ENCODE measurements at regions not wholly inside any gene's neighbourhood (a gene's known extent, or its start where the extent isn't known, plus 50 kb on each side); places are given as distances from the start of the nearest gene placed in this dataset.

DNA sequence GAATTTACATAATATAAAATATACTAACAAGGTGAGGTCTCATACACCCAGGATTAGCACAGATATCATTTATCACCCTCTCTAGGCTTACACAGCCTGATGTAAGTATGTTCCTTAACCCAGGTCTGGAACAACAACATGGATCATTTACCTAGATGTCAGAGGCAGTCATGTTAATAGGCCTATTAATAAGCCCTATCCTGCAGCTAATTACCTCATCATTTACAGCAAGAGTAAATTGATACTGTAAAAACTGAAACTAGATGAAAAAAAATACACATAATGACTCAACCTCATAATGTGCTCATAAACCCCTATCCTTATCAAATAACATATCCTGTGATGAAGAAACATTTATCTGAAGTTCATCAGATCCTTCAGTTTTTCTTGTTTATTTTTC, 334.3 kb upstream of the MANEA start:
- H3K36me3 ChIP-seq (ENCODE audit: insufficient read depth, low read length), result no peaks in the 10 kb centered on the region

DNA sequence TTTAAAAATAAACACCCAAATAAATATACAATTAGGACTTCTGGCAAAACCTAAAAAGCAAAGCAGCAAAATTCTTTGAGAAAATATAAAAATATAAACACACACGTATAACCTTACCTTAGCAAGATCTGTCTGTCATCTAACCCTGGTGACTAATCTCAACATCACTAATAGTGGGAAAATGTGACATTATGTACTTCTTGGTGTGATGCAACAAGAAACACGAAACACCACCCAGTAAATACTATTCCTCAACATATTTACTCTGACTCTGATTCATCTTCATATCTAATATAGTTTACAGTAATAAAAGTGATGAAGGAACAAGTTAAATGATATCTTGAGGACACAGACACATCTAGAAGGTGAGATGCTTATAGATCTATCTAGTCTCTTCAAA, 332.6 kb upstream of the MANEA start:
- Histone ChIP-seq H3K4me1 (ENCODE audit: insufficient read depth, low read length) (peaks cover 3% of the 10 kb centered on the region; the same call in 1 of the 2 replicates), H3K9ac (ENCODE audit: low read depth, low read length) (no peak overlapping the region), H3K9me3 (ENCODE audit: control insufficient read depth, insufficient read depth, low read length) (no peaks in the 10 kb centered on the region), H3K36me3 (ENCODE audit: insufficient read depth, low read length) (no peaks in the 10 kb centered on the region)

More for the DNA sequence above, 334.3 kb upstream of the MANEA start:
- H3K9me3 ChIP-seq (ENCODE audit: control insufficient read depth, insufficient read depth, low read length), result no peaks in the 10 kb centered on the region
- peaks cover 6% of the 10 kb centered on the region; the same call in 1 of the 2 replicates for H3K4me1 ChIP-seq (ENCODE audit: insufficient read depth, low read length)
- no peak overlapping the region for H3K9ac ChIP-seq (ENCODE audit: low read depth, low read length)

DNA sequence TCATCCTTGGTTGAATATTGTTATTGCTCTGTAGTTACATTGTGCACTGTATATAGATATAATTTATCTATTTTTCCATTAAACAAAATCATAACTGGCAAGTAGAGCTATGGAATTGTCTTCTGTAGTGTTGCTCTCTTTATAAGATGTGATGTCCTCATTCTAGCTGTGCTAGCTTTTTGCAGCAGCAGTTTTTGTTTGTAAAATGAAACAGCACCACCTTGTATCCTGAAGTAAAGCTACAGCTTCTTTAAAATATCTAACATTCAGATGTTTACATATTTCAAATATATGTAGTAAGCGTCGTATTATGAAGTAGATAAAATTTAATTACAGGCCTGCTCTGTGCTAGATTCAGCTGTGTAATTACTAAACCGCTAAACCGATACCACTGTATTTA, 328.8 kb upstream of the MANEA start:
- no peaks in the 10 kb centered on the region for H3K36me3 ChIP-seq (ENCODE audit: insufficient read depth, low read length)
- no peak overlapping the region for H3K9ac ChIP-seq (ENCODE audit: low read depth, low read length)
- no peaks in the 10 kb centered on the region; the same call in 1 of the 2 replicates for H3K4me1 ChIP-seq (ENCODE audit: insufficient read depth, low read length)
- no peaks in the 10 kb centered on the region for H3K9me3 ChIP-seq (ENCODE audit: control insufficient read depth, insufficient read depth, low read length)

DNA sequence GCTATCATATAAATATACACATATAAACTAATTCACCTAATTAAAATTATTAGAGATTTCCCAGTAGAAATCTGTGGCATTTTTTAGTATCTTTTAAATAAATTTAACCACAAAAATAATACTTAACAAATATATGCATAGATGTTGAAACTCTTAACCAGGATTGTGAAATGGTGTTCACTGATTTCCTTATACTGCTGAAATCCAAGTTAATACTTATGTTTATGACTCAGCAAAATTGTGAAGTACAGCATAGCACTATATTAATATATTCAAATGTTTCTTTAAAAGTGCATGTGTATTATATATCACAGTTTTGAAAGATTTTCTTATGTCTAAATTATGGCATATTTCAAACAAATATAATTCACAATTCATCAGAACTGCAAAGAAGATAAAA, 328.2 kb upstream of the MANEA start:
- no peaks in the 10 kb centered on the region for H3K36me3 ChIP-seq (ENCODE audit: insufficient read depth, low read length)
- H3K4me1 ChIP-seq (ENCODE audit: insufficient read depth, low read length), result no peaks in the 10 kb centered on the region; the same call in 1 of the 2 replicates
- H3K9ac ChIP-seq (ENCODE audit: low read depth, low read length), result no peak overlapping the region
- H3K9me3 ChIP-seq (ENCODE audit: control insufficient read depth, insufficient read depth, low read length), result no peaks in the 10 kb centered on the region

DNA sequence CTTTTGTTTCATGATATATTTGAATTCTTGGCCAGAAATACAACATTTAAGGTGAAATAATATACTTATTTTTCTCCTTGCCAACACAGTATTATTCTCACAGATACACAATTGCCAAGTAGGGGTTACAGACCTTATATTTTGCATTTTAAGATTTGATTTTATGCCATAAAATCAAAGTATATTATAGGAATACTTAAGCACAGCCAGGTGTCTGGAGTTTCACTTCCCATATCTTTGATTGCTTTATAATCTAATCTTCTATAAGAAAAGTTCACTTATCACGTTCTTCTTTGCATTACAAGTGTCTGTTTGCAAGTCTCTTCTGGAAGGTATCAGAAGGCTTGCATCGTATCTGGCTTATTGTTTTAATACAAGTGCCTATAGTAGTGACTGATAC, 327.7 kb upstream of the MANEA start:
- H3K9ac ChIP-seq (ENCODE audit: low read depth, low read length), result no peak overlapping the region
- H3K36me3 ChIP-seq (ENCODE audit: insufficient read depth, low read length), result no peaks in the 10 kb centered on the region
- H3K9me3 ChIP-seq (ENCODE audit: control insufficient read depth, insufficient read depth, low read length), result no peaks in the 10 kb centered on the region
- H3K4me1 ChIP-seq (ENCODE audit: insufficient read depth, low read length), result no peaks in the 10 kb centered on the region; the same call in 1 of the 2 replicates

DNA sequence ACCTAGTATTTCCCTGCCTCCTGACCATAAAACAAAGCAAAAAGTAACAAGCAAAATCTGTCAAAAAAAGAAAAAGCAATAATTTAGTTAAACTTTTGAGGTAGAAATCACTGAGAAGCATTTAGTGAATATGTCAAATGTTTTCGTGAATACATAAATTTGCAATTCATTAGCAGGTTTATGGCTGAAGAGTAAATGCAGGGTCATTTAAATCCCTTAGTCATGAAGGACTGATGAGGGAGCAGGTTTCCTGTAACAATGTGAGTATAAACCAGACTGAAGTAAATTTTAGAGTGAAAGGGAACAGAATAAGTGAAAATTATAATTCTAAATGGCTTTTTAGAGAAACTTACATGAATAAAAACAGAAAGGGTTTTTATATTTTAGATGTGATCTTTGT, 313.5 kb upstream of the MANEA start:
- Histone ChIP-seq H3K9me3 (ENCODE audit: control insufficient read depth, insufficient read depth, low read length) (no peaks in the 10 kb centered on the region), H3K36me3 (ENCODE audit: insufficient read depth, low read length) (no peaks in the 10 kb centered on the region), H3K9ac (ENCODE audit: low read depth, low read length) (no peak overlapping the region), H3K4me1 (ENCODE audit: insufficient read depth, low read length) (no peaks in the 10 kb centered on the region)

DNA sequence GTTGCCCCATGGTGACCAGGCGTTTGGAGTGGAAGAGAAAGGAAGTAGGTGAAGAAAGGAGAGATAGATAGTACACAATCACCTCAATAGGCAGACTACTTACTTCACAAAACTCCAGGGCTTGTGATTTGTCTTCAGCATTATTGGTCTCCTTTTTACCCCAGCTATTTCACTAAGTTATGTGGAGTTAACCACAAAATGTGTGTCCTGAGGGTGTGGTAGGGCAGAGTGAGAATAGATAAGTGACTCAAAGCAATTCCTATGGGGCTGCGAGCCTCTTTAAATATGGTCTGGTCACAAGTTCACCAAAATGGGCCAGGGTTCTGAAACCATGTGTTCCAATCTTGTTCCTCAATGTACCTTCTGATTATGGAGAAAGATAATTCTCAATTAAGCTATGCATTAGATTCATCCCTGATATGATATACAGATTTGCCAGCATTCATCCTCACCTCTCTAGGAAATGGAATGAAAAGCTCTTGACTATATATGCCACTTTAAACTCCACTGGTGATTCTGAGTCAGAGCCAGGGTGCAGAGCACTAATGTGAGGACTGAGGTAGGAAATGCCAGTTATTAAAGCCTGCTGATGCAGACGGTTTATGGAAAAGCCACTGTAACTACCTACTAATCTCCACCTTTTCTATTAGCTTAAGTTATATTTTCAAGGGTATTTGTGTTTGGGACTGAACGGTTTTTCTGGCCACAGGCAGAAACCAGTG, 310.6 kb upstream of the MANEA start:
- no peaks in the 10 kb centered on the region for H3K36me3 ChIP-seq (ENCODE audit: insufficient read depth, low read length)
- H3K9ac ChIP-seq (ENCODE audit: low read depth, low read length), result no peak overlapping the region
- H3K4me1 ChIP-seq (ENCODE audit: insufficient read depth, low read length), result no peaks in the 10 kb centered on the region
- H3K9me3 ChIP-seq (ENCODE audit: control insufficient read depth, insufficient read depth, low read length), result no peaks in the 10 kb centered on the region

DNA sequence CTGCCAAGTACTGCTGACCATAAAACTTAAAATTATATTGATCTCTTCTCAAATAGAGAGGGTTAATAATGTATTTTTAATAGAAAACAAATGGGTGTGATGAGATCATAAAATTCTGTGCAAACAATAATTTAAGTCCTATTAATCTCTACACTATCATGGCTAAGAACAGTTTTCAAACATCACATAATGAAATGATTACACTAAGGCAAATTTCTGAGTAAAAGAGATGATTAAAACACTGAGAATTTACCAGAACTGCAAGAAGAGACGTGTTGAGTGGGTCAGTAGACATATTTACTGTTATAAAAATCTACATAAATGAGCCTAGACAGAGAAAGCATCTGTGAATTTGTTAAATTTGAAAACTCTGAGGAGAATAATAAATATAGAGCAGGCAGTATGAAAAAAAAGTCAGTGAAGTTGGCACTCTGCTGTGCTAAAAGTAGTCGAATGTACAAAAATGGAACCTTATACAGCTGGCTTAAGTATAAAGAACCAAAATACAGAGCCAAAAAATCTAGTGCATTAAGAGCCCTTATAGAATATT, 302.6 kb upstream of the MANEA start:
- H3K36me3 ChIP-seq (ENCODE audit: insufficient read depth, low read length), result no peaks in the 10 kb centered on the region
- no peaks in the 10 kb centered on the region for H3K9me3 ChIP-seq (ENCODE audit: control insufficient read depth, insufficient read depth, low read length)
- H3K4me1 ChIP-seq (ENCODE audit: insufficient read depth, low read length), result no peaks in the 10 kb centered on the region
- no peak overlapping the region for H3K9ac ChIP-seq (ENCODE audit: low read depth, low read length)

DNA sequence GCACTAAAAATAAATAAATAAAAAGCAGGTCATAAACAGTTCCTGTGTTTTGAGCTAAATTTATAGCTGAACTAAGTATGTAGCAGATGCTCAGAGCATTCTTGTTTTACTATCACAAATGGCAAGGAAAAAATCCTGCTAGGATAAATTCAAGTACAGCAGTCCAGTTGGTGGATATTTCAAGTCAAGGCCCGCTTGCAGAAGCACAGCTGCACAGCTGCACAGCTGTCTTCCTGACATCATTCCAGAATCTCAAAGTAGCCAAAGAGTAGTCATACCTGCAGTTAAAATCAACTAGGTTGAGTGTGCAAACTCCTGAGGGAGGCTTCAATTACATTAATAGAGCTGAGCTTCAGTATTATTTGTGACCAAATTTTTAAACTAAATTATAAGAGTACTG, 297.7 kb upstream of the MANEA start:
- Histone ChIP-seq H3K36me3 (ENCODE audit: insufficient read depth, low read length) (no peaks in the 10 kb centered on the region), H3K9ac (ENCODE audit: low read depth, low read length) (no peak overlapping the region), H3K9me3 (ENCODE audit: control insufficient read depth, insufficient read depth, low read length) (no peaks in the 10 kb centered on the region), H3K4me1 (ENCODE audit: insufficient read depth, low read length) (no peaks in the 10 kb centered on the region)

DNA sequence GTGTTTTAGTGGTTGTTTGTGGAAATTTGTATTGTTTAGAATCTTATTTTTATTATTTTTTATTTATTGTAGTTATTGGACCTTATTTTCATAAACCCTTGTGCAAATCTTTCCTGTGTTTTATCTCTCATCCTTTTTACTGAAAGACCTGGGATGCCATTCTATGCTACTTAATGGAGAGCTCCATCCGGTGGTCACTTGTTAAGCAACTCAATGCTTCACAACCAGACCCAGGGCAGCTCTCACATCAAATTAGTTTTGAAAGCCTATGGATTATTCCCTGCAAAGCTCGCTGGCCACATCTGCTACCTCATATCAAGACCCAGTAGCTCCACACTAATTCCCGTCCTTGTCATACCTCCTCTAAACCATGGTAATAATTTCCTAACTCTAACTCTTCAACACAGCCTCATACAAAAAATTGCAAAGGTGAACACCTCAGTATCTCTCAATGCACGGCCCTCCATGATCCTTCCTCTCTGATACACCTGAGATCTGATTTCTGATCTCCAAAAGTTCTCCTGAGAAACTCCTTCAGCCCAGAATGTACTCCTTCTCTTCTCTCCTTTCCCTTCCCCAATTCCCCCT, 296.6 kb upstream of the MANEA start:
- Histone ChIP-seq H3K36me3 (ENCODE audit: insufficient read depth, low read length) (no peaks in the 10 kb centered on the region), H3K9ac (ENCODE audit: low read depth, low read length) (no peak overlapping the region), H3K9me3 (ENCODE audit: control insufficient read depth, insufficient read depth, low read length) (no peaks in the 10 kb centered on the region), H3K4me1 (ENCODE audit: insufficient read depth, low read length) (no peaks in the 10 kb centered on the region; the same call in 1 of the 2 replicates)

DNA sequence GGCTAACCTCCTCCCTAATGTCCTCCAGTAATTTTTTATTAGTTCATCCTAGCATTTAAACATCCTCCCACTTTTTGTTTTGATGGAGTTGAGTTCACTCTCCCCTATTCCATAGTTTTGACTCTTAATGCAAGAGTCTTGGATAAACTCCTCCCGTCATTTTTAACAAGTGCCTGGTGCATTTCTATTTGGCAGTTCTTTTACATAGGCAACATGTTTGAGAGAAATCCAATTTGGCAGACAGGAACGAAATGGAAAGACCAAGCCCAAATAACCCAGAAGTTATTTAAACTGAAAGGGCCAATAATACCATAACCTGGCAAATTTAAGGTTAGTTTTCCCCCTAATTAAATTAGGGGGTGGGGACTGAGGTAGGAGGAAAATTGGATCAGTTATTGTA, 291.5 kb upstream of the MANEA start:
- Histone ChIP-seq H3K9ac (ENCODE audit: low read depth, low read length) (no peak overlapping the region), H3K9me3 (ENCODE audit: control insufficient read depth, insufficient read depth, low read length) (no peaks in the 10 kb centered on the region), H3K4me1 (ENCODE audit: insufficient read depth, low read length) (no peaks in the 10 kb centered on the region; the same call in 1 of the 2 replicates), H3K36me3 (ENCODE audit: insufficient read depth, low read length) (no peaks in the 10 kb centered on the region)

DNA sequence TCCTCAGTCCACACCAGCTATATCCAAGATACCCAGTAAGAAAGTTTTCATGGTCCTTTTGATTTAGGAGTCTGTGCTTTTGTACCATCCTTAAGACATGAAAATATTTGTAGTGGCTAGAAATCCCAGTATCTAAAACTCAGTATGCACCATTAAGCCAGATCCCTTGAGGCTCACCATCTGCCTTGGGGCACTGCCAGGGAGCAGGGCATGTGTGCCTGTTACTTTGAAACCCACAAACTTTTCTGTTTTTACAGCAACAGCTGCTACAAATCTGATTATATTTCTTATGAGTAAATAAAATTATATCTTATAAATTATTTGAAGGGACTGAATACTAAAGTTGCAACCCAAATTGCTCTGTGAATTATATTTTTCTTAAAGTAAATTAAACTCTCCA, 290.5 kb upstream of the MANEA start:
- Histone ChIP-seq H3K9me3 (ENCODE audit: control insufficient read depth, insufficient read depth, low read length) (no peaks in the 10 kb centered on the region), H3K4me1 (ENCODE audit: insufficient read depth, low read length) (no peaks in the 10 kb centered on the region; the same call in 1 of the 2 replicates), H3K36me3 (ENCODE audit: insufficient read depth, low read length) (no peaks in the 10 kb centered on the region), H3K9ac (ENCODE audit: low read depth, low read length) (no peak overlapping the region)

DNA sequence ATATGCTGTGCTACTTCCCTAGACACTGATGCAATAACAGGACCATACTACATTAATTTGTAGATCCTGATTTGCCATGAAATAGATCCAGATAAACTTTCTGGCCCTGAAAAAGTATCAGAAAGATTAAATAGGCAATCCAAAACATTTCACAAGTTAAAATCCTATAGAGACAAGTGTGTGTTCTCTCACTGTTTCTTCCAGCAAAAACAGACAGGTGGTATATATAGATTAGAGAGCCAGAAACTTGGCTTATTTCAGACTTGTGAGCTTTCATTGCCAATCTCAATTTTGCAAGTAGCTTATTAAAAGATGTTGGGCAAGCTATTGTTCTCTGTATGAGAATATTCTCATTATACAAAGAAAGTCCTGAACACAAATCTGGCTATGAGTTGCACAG, 289.1 kb upstream of the MANEA start:
- Histone ChIP-seq H3K4me1 (ENCODE audit: insufficient read depth, low read length) (no peaks in the 10 kb centered on the region; the same call in 1 of the 2 replicates), H3K36me3 (ENCODE audit: insufficient read depth, low read length) (no peaks in the 10 kb centered on the region), H3K9ac (ENCODE audit: low read depth, low read length) (no peak overlapping the region), H3K9me3 (ENCODE audit: control insufficient read depth, insufficient read depth, low read length) (no peaks in the 10 kb centered on the region)

DNA sequence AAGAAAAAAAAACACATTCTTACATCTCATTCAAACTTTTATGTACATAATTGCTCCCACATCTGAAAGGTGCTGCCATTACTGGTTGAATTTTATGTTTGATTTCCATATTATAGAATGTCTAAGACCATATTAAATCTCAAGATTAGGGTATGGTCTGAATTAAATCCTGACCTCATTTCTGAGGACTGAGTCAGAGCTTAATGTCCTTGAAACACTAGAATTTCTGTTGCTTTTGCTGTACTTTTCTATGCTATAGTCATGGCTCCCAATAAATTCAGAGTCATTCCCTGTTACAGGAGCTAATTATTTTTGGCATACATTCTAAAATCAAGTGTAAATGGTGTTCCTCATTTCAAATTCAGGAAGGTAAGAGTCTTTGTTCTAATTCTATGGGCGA, 285.3 kb upstream of the MANEA start:
- Histone ChIP-seq H3K9ac (ENCODE audit: low read depth, low read length) (no peak overlapping the region), H3K9me3 (ENCODE audit: control insufficient read depth, insufficient read depth, low read length) (no peaks in the 10 kb centered on the region), H3K4me1 (ENCODE audit: insufficient read depth, low read length) (no peaks in the 10 kb centered on the region), H3K36me3 (ENCODE audit: insufficient read depth, low read length) (no peaks in the 10 kb centered on the region)

DNA sequence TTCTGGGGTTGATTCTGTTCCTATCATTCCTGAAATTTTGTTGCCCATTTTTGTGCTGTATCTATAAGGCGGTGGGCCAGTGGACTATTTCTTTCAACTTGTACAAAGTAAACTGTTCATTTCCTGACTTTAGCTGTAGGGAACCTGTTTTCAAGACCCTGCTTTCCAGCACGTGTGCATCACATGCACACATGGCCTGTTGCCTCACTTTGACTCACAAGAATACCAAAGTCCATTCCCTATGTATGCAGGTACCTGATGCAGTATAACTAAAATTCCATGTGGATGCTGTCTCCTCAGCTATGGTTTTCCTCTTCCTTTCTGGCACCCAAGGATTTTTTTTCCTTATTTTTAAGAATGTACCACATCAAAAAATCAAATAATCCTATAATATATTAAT, 284.1 kb upstream of the MANEA start:
- H3K9ac ChIP-seq (ENCODE audit: low read depth, low read length), result no peak overlapping the region
- H3K36me3 ChIP-seq (ENCODE audit: insufficient read depth, low read length), result no peaks in the 10 kb centered on the region
- no peaks in the 10 kb centered on the region for H3K4me1 ChIP-seq (ENCODE audit: insufficient read depth, low read length)
- no peaks in the 10 kb centered on the region for H3K9me3 ChIP-seq (ENCODE audit: control insufficient read depth, insufficient read depth, low read length)
